ENCODE measurements at regions not wholly inside any gene's neighbourhood (a gene's known extent, or its start where the extent isn't known, plus 50 kb on each side); places are given as distances from the start of the nearest gene placed in this dataset.

DNA sequence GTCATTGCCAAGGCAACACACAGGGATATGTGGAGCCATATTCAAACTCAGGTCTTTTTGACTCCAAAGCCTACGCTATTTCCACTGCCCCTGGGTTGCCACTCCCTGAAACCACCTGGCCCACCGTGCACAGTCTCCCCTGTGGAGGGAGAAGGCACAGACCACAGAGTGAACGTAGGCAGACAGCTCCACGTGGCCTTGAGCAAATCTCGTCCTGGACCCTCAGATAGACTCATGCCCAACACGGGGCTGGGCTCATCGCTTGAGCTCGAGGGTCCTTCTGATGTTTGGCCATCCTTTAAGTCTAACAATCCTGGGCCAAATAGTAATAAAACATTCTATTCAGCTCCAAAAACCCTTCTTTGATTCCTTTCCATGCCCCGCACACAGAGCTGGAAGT is 72.0 kb downstream of the CPN2 start:
- TF ChIP-seq, protein P1, sequence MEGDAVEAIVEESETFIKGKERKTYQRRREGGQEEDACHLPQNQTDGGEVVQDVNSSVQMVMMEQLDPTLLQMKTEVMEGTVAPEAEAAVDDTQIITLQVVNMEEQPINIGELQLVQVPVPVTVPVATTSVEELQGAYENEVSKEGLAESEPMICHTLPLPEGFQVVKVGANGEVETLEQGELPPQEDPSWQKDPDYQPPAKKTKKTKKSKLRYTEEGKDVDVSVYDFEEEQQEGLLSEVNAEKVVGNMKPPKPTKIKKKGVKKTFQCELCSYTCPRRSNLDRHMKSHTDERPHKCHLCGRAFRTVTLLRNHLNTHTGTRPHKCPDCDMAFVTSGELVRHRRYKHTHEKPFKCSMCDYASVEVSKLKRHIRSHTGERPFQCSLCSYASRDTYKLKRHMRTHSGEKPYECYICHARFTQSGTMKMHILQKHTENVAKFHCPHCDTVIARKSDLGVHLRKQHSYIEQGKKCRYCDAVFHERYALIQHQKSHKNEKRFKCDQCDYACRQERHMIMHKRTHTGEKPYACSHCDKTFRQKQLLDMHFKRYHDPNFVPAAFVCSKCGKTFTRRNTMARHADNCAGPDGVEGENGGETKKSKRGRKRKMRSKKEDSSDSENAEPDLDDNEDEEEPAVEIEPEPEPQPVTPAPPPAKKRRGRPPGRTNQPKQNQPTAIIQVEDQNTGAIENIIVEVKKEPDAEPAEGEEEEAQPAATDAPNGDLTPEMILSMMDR (conservative IDR thresholded peaks at IDR 0.05; ENCODE audit: low read depth, low read length), result no peak
- TF ChIP-seq EZH2 (IDR thresholded peaks at IDR 0.05; ENCODE audit: borderline replicate concordance, low read depth, low read length, poor library complexity, severe bottlenecking), result no peak

Measured in A673 (cell line).